ENCODE measurements at regions not wholly inside any gene's neighbourhood (a gene's known extent, or its start where the extent isn't known, plus 50 kb on each side); places are given as distances from the start of the nearest gene placed in this dataset.
"Not testable (repeated sequence)": the region's sequence is repeated elsewhere in the genome, so short reads cannot be mapped to it uniquely, and the experiment has no call there.

GRCh38 chr10:125264091-125264490 is 103.7 kb upstream of the CTBP2 start:
- no peak for DNase-seq

DNA sequence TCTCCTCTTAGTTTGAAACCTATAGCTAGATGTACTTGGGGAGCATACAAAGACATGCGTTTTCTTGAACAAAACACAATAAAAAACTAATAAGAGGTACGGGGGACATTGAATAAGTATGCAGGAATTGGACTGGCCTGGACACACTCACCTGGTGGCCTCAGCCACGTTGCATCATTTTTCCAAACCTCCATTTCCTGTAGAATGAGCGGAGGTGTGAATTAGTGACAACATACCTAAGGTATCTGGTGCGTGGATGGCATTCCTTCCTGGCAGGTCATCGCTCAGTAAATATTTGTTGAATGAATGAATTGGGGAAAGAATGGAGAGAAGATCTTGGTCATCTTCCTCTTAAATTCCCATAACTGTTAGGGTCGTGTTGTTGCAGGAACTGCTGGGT is 103.2 kb upstream of the CTBP2 start:
- no peak for DNase-seq

DNA sequence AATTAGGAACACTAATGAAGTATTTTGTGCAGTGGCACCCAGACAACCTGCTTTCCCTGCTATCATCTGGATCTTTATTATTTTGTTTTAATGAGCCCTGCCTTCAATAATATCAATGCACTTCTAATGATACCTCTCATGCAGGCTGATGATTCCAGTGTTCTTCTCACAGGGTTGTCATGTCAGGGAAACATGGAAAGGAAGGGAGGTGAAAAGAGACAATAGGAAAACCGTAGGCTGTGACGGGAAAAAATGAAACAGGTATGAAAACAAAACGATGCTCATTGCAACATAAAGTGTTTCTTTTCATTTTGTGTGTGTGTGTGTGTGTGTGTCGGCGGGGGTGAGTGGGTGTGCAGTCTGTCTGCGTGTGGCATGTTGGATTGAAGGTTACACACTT is 102.6 kb upstream of the CTBP2 start:
- DNase-seq, result no peak

DNA sequence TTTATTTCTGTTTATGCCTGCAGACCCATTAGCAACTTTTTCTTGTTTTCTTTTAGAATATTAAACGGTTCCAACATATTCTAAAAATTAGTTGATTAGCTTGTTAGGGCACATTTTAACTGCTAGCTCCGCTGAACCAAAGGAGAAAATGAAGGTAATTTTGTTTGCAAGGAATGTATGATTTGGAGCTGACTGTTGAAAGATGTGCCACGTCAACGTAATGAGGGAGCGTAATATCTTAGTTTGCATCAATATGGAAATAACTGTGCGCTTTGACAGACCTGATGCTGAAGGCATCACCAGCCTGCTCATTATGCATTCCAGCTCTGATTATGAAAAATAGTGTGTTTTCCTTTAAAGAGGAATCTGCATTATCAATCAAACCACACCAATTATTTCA is 102.0 kb upstream of the CTBP2 start:
- DNase-seq, result no peak

- no peak for DNase-seq
Observed at GRCh38 chr10:125261491-125262186, 101.3 kb upstream of the CTBP2 start.

- no peak for DNase-seq
Observed at GRCh38 chr10:125260260-125260659, 99.9 kb upstream of the CTBP2 start.

GRCh38 chr10:125259651-125260050 is 99.3 kb upstream of the CTBP2 start:
- no peak for DNase-seq

DNA sequence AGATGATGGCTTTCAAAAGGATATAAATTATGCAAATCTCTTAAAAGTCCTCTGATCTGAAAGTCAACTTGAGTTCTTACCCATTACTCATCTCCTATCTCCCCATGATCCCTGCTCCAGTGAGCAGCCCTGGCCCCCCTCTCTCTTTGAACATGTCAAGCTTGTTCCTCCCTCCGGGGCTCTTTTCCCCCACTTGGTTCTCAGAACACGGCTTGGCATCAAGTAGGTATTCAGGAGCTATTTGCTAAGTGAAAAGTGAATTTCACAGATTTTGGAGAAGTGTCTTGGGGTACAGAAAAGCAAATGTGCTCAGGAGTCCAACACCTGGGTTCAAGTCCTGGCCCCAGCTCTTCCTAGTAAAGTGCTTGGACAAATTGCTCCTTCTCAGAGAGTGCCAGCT is 98.3 kb upstream of the CTBP2 start:
- DNase-seq, result no peak

DNA sequence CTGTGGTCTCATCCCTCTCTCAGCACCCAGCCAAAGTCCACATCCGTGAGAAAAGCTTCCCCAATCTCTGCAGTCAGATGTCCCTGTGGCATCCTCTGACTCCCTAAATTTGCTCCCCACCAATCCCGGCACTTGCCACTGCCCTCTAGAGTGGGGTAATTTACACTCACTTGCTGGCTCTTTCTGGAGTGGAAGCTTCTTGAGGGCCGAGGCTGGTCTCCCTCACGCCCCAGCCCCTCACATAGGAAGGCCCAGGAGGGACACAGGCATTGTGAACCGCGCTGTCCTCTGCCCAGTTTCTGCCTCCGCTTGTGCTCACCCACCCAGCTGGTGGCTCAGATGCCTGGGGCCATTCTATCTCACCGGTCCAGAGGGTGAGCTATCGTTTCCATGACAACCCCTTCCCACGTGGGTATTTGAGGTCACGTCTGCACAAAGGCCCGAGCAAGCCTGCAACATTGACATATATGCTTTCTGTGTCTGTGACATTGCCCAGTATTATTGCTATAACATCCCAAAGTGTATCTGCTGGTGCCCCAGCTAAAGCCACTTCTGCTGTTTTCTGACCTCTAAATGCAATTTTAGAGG is 97.3 kb upstream of the CTBP2 start:
- DNase-seq, result no peak

DNA sequence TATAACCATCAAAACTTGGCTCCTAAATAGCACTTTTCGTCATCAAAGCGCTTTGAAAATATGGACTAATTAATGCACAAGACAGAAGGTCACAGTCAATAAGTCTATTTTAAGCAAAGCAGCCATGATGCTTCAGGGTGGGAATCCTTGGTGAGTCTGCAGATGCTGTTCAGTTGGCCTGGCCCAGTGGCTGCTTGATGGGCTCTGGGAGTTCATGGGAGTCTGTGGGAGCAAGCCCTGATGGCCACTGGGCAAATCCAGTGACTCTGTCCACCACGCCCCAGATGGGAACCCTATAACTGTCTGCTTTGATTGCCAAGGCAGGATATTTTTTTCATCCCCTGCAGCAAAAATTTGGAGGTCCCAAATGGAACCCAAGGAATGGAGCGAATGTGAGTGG is 95.7 kb upstream of the CTBP2 start:
- DNase-seq, result no peak

DNA sequence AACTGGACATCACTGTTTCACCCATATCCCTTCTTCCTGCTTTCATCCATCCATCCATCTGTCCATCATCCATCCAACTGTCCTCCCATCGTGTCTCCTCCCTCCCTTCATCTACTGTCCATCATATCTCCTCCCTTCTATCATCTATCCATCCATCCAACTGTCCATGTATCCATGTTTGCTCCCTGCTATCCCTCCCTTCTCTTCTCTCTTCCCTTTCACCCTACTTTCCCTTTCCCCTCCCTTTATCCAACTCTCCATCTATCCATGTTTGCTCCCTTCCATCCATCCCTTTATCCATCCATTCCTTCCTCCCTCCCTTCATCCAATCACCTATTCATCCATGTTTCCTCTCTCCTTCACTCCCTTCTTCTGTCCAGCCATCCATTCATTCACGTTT is 92.6 kb upstream of the CTBP2 start:
- no peak for DNase-seq

DNA sequence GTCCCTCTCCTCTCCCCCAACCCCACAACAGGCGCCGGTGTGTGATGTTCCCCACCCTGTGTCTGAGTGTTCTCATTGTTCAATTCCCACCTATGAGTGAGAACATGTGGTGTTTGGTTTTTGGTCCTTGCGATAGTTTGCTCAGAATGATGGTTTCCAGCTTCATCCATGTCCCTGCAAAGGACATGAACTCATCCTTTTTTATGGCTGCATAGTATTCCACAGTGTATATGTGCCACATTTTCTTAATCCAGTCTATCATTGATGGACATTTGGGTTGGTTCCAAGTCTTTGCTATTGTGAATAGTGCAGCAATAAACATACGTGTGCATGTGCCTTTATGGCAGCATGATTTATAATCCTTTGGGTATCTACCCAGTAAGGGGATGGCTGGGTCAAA is 90.5 kb upstream of the CTBP2 start:
- not testable (repeated sequence) for DNase-seq

GRCh38 chr10:125249948-125250347 is 89.6 kb upstream of the CTBP2 start:
- DNase-seq, result no peak

DNA sequence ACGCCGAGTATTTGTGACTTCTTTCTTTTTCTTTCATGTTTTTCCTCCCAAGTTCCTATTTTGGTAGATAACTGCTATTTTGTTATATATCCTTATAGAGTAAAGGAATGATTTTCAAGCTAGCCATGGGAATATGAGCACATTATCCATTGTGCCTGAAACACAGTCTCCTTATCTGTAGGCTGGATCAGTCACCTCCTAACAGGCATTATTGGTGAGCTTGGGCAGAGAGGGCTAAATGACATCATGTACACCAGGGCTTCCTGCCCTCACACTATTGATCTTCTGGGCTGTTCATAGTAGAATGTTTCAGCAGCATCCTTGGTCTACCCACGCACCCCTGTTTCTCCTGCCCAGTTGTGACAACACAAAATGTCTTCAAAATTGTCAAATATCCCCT is 88.1 kb upstream of the CTBP2 start:
- no peak for DNase-seq

DNA sequence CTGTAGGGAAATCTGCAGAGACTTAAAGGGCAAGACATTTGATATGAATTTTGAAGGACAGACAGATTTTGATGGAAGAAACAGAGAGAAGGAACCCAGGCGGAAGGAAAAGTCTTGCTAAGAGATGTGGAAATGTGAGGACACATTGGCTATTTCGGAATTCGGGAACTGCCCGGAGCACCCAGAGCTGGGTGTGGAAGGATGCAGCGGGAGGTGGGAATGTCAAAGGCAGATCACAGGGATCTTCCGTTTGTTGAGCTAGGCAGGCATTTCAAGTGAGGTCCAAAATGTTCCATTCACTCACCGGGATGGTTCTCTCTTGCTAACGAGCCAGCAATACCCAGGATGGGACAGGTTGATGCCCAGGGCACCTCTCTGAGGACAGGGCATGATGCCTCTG is 87.2 kb upstream of the CTBP2 start:
- DNase-seq, result no peak

DNA sequence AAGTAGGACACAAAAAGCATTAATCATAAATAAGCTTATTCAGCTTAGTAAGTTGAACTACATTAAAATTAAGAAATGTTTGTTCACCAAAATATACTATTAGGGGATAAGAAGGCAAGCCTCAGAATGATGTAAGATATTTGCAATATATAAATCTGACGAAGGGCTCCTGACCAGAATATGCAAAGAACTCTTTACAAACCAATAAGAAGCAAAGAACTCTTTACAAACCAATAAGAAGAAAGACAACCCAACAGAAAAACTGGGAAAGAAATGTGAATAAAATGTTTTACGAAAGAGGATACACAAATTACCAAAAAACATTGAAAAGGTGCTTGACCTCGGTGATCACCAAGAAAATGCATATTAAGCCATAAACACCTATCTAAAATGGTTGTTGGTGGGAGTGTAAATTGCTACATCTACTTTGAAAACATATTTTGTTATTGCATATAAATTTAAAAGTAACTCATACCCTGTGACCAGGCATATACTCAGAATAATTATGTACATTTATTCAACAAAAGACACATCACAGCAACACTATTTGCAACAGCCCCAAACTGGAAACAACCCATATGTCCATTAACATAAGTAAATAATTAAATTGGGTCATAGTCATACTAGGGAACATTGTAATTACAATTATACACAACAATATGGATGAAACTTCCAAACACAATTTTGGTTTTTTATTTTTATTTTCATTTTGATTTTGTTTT is 83.3 kb upstream of the CTBP2 start:
- DNase-seq, result no peak

GRCh38 chr10:125238682-125239081 is 78.3 kb upstream of the CTBP2 start:
- no peak for DNase-seq

DNA sequence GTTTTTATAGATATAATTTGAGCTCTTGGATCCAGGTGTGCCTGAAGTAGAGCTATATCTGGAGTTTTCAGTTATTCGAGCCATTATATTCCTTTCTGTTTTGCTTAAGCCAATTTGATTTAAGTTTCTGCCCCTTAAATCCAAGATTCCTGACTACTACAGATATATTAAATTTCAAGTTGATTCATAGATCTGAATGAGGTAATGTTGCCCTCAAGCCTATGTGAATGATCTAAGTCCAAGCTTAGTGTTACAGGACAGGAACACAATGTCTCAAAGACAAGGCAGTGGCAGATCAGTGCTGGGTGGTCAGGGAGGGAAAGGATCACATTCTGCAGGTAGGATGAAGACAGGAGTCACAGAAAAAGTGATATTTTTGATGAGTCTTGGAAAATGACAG is 75.7 kb upstream of the CTBP2 start:
- DNase-seq, result no peak

DNA sequence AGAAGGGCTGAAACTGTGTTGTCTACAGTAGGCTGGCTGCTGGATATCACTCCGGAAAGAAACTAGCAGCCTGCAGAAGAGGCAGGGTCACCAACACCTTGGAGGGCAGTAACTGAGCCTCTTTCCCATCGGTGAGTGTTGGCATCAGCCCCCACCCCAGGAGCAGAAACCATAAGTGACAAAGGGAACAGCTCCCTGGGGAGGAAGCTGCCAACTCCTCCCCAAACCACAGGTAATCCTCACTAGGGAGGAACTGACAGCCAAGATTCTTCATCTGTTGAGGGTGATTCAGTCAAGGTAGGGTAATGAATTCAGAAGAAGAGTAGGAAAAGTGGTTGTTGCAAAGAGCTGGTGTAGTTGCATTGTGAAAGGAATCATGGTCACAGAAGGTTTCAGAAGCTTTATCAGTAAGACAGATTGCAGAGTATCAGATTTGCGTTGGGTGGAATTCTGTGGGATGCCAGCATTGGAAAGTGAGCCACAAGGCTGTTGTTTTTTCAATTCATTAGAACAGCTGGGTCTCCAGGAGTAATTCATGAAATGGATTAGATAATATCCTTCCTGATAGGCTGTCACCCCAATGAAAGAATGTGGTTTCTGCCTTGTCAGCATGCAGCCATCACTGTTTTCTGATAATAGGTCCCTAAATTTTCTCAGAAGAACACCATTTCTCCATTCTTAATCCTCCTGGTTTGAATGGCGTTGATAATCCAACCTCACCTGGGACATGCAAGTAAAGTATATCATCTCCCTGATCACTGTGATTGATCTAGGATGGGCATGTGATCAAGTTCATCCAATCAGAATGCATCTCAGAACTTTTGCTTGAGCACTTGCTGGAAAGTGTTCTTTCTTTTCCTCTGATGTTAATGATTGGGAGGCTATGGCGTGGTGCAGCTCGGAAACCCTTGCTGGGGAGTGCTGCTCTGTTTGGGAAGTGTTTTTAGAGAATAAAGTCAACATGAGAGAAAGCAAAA is 75.0 kb upstream of the CTBP2 start:
- DNase-seq, result no peak

GRCh38 chr10:125234576-125234975 is 74.2 kb upstream of the CTBP2 start:
- DNase-seq, result not testable (repeated sequence)

DNA sequence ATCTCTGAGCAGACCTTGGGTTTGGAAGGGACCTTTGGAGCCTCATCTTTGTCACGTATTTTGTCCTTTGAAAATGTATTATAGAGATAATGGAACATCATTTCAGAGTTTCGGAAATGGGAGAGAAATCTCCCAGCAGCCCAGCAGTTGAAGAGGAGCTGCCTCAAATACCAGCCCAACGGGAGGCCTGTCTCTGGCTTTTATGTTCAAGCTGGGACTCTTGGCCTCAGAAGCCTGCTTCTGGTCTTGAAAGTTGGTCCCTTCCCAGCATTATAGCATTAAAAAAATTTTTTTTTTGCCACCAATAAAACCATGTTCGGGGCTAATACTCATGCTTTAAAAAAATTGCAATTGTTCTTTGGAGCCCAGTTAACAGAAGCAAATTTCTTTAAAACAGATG is 73.4 kb upstream of the CTBP2 start:
- DNase-seq, result no peak

- no peak for DNase-seq
Observed at GRCh38 chr10:125232841-125233240, 72.5 kb upstream of the CTBP2 start.

- DNase-seq, result no peak
Observed at GRCh38 chr10:125231813-125232475, 71.6 kb upstream of the CTBP2 start.
